HCT116 (cell line): ENCODE measurements at regions not wholly inside any gene's neighbourhood (a gene's known extent, or its start where the extent isn't known, plus 50 kb on each side); places are given as distances from the start of the nearest gene placed in this dataset.

ENCODE experiments used
- ATAC-seq: fragments of 200-7000 bp; cut with Tn5 transposase; 2 replicates; pipeline ENCODE4 v1.9.1; 2020; ENCODE audit warnings: mild to moderate bottlenecking, moderate library complexity
- BruUV-seq: library from RNA; stranded (reverse); fragments of 400-500 nt; replicated peaks from 2 replicates; lab custom pipeline; 2021; lab: Mats Ljungman, UMichigan
- CTCF ChIA-PET: fragments of 300-600 bp; sonication (Branson Sonifier 250); formaldehyde crosslinking; loops from one replicate; lab custom pipeline; 2021; ENCODE audit warnings: antibody characterized with exemption; lab: Charles Lee
- POLR2A ChIA-PET: fragments of 300-600, 350-600 bp; sonication (Branson Sonifier 250); formaldehyde crosslinking; loops from one replicate; lab custom pipeline; 2021; ENCODE audit warnings: antibody characterized with exemption; lab: Charles Lee
- RAD21 ChIA-PET, 2 experiments: fragments of 300-600 bp; sonication (Branson Sonifier 250); formaldehyde crosslinking; loops; one replicate each; lab custom pipeline; 2023; ENCODE audit warnings: low total read pairs in 2 of 2; ENCODE audit not compliant: uncharacterized antibody in 2 of 2, unreplicated experiment in 2 of 2, low non-redundant PET in 1 of 2; lab: Charles Lee
- DNase-seq: peaks from one replicate; pipeline ENCODE4 v3.0.0-alpha.2; 2010; ENCODE audit warnings: low read depth, low spot score
- H2AFZ ChIP-seq: fragments of 200-600 bp; shearing (Covaris generic), sonication (generic); 2 replicates; pipeline ENCODE4 v1.6.1; 2017; ENCODE audit warnings: low read depth, mixed run types, mixed read lengths, antibody characterized with exemption, low read length; ENCODE audit not compliant: poor library complexity, severe bottlenecking
- H3K27ac ChIP-seq: 2 replicates; pipeline ENCODE4 v1.5.1; 2012; ENCODE audit warnings: low read depth, low read length
- H3K27me3 ChIP-seq: fragments of 200-600 bp; sonication (generic); 2 replicates; pipeline ENCODE4 v1.6.1; 2016; ENCODE audit warnings: mixed run types, low read length, mixed read lengths; ENCODE audit not compliant: insufficient read depth
- H3K36me3 ChIP-seq, 2 experiments: fragments of 200-500 bp in 1 of 2; fragments of 200-600 bp in 1 of 2; sonication (Bioruptor generic) in 1 of 2; sonication (generic) in 1 of 2; 2 replicates each; pipeline versions ENCODE4 v1.5.1 to v1.6.1; 2014 to 2016; ENCODE audit warnings: low read length in 2 of 2, inconsistent platforms in 1 of 2, mixed read lengths in 1 of 2, mixed run types in 1 of 2; ENCODE audit not compliant: insufficient read depth in 2 of 2, control insufficient read depth in 1 of 2
- H3K4me1 ChIP-seq, 2 experiments: fragments of 200-600 bp in 1 of 2; sonication (generic) in 1 of 2; 2 replicates each; pipeline versions ENCODE4 v1.5.1 to v1.6.1; 2012 to 2017; ENCODE audit warnings: low read length in 2 of 2, inconsistent platforms in 1 of 2, mild to moderate bottlenecking in 1 of 2, mixed read lengths in 1 of 2, mixed run types in 1 of 2, moderate library complexity in 1 of 2; ENCODE audit not compliant: insufficient read depth in 2 of 2, control insufficient read depth in 1 of 2
- H3K4me2 ChIP-seq: fragments of 200-600 bp; sonication (generic); 2 replicates; pipeline ENCODE4 v1.6.1; 2017; ENCODE audit warnings: mixed run types, low read length, mixed read lengths
- H3K4me3 ChIP-seq, 2 experiments: fragments of 200-600 bp in 1 of 2; sonication (generic) in 1 of 2; replicated peaks in 1 of 2; 2 replicates each; pipeline ENCODE4 v1.5.1; 2011 to 2016; ENCODE audit warnings: low read length in 2 of 2, control low read depth in 1 of 2, low read depth in 1 of 2, mild to moderate bottlenecking in 1 of 2, mixed read lengths in 1 of 2, mixed run types in 1 of 2
- H3K79me2 ChIP-seq: fragments of 200-600 bp; sonication (generic); 2 replicates; pipeline ENCODE4 v1.6.1; 2017; ENCODE audit warnings: mild to moderate bottlenecking, mixed run types, low read length, moderate library complexity, mixed read lengths; ENCODE audit not compliant: insufficient read depth
- H3K9ac ChIP-seq: fragments of 200-600 bp; sonication (generic); 2 replicates; pipeline ENCODE4 v1.6.1; 2016; ENCODE audit warnings: low read length, mixed read lengths
- H3K9me2 ChIP-seq: fragments of 200-600 bp; sonication (generic), shearing (Covaris generic); 2 replicates; pipeline ENCODE4 v1.6.1; 2017; ENCODE audit warnings: mixed run types, mild to moderate bottlenecking, moderate library complexity; ENCODE audit not compliant: insufficient read depth
- H3K9me3 ChIP-seq, 2 experiments: fragments of 200-500 bp in 1 of 2; fragments of 200-600 bp in 1 of 2; sonication (Bioruptor generic) in 1 of 2; sonication (generic) in 1 of 2; 2 replicates each; pipeline ENCODE4 v1.6.1; 2014 to 2017; ENCODE audit warnings: low read length in 2 of 2, mixed read lengths in 2 of 2, inconsistent platforms in 1 of 2, low read depth in 1 of 2, mild to moderate bottlenecking in 1 of 2, mixed run types in 1 of 2, moderate library complexity in 1 of 2; ENCODE audit not compliant: control insufficient read depth in 1 of 2, insufficient read depth in 1 of 2
- H4K20me1 ChIP-seq: fragments of 200-600 bp; sonication (generic), shearing (Covaris generic); 2 replicates; pipeline ENCODE4 v1.6.1; 2017; ENCODE audit warnings: mixed run types, mild to moderate bottlenecking, moderate library complexity; ENCODE audit not compliant: insufficient read depth
- CBX3 ChIP-seq: IDR thresholded peaks from 2 replicates; pipeline ENCODE4 v1.6.1; 2012; ENCODE audit warnings: low read depth
- EZH2phosphoT487 ChIP-seq: fragments of 200-600 bp; IDR thresholded peaks from 2 replicates; pipeline ENCODE4 v1.6.1; 2018; ENCODE audit warnings: antibody characterized with exemption, borderline replicate concordance
- FOSL1 ChIP-seq: IDR thresholded peaks from 2 replicates; pipeline ENCODE4 v1.6.1; 2012; ENCODE audit warnings: low read depth
- POLR2A ChIP-seq: IDR thresholded peaks from 2 replicates; pipeline ENCODE4 v1.7.0; 2011; ENCODE audit warnings: borderline replicate concordance; ENCODE audit not compliant: insufficient read depth, insufficient read length; ENCODE audit errors: extremely low read depth
- POLR2AphosphoS5 ChIP-seq: IDR thresholded peaks from 2 replicates; pipeline ENCODE4 v1.6.1; 2011; ENCODE audit warnings: mild to moderate bottlenecking, low read depth, low read length, moderate library complexity
- RAD21 ChIP-seq: IDR thresholded peaks from 2 replicates; pipeline ENCODE4 v1.6.1; 2012; ENCODE audit warnings: low read depth, mild to moderate bottlenecking
- SIN3A ChIP-seq: IDR thresholded peaks from 2 replicates; pipeline ENCODE4 v1.6.1; 2012; ENCODE audit warnings: low read depth
- SP1 ChIP-seq: IDR thresholded peaks from 2 replicates; pipeline ENCODE4 v1.6.1; 2012; ENCODE audit warnings: low read depth
- TCF7L2 ChIP-seq: IDR thresholded peaks from 2 replicates; pipeline ENCODE4 v1.7.0; 2011; ENCODE audit warnings: borderline replicate concordance, inconsistent platforms; ENCODE audit not compliant: insufficient read depth, insufficient read length; ENCODE audit errors: extremely low read depth
- intact Hi-C: fragments of 100-400 bp; cut with micrococcal nuclease; formaldehyde crosslinking; loops from 2 replicates; pipeline ENCODE4 v1.10.0; 2022
- TF ChIP-seq, protein P1 (sequence below): IDR thresholded peaks from 2 replicates; pipeline ENCODE4 v1.6.1; 2012
- TF ChIP-seq, protein P2 (sequence below): IDR thresholded peaks from 2 replicates; pipeline ENCODE4 v1.6.1; 2011; ENCODE audit warnings: mild to moderate bottlenecking, low read length, moderate library complexity; ENCODE audit not compliant: insufficient replicate concordance; ENCODE audit errors: extremely low read depth

DNA sequence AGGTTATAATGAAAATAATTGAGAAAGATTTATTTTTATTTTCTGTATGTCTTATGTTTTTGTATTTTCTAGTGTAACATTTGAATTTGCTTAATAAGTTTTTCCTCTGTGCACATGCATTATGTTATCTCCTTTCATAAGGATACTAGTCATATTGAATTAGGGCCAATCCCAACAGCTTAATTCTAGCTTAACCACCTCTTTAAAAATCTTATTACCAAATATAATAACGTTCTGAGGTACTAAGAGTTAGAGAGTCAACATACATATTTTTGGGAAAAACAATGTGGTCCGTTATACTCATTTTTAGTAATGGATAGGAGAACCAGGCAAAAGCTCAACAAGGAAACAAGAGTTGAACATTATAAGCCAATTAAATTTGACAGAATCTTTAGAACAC lies 845.6 kb upstream of the SEL1L start (continued):
- TF ChIP-seq SP1 (no peak), TCF7L2 (no peak), FOSL1 (no peak), CBX3 (no peak)

DNA sequence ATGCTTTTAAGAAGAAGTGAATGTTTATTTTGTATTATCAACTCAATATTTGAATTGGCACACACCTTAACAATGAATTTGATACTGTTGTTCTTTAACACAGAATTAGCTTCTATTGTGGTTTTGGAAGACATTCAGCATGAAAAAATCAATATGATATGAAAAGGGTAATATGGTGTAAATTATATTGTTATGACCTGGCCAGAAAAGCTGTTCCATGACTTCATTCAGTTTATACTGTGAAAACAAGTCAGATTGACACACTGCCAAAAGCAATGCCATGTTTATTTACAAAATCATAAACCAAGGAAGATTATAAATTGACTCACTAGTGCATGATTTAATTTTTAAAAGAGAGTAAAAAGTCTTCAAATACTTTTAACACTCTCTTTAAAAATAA lies 851.4 kb upstream of the SEL1L start:
- ChIA-PET CTCF (no interaction called here), RAD21 (no interaction called here), POLR2A (no interaction called here)
- BruUV-seq: no TSS peak
- Histone ChIP-seq H3K4me1 (no peaks in the 10 kb centered on the region), H3K9me3 (peaks cover 7 to 21% of the 10 kb centered on the region in 2 experiments; a peak in 2 of 4 replicates), H3K27ac (no peak overlapping the region), H3K4me3 (no peak overlapping the region), H3K4me2 (no peak overlapping the region), H4K20me1 (no peaks in the 10 kb centered on the region), H2AFZ (no peak overlapping the region), H3K9me2 (no peaks in the 10 kb centered on the region), H3K79me2 (no peaks in the 10 kb centered on the region), H3K36me3 (no peaks in the 10 kb centered on the region), H3K9ac (no peak overlapping the region), H3K27me3 (no peaks in the 10 kb centered on the region)
- no peak for ATAC-seq
- intact Hi-C loops: no loop called here
- TF ChIP-seq CBX3 (no peak), RAD21 (no peak), EZH2phosphoT487 (no peak), SP1 (no peak), POLR2A (no peak), SIN3A (no peak), POLR2AphosphoS5 (no peak)
- TF ChIP-seq, protein P1, sequence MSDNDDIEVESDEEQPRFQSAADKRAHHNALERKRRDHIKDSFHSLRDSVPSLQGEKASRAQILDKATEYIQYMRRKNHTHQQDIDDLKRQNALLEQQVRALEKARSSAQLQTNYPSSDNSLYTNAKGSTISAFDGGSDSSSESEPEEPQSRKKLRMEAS: no peak
- TF ChIP-seq, protein P2, sequence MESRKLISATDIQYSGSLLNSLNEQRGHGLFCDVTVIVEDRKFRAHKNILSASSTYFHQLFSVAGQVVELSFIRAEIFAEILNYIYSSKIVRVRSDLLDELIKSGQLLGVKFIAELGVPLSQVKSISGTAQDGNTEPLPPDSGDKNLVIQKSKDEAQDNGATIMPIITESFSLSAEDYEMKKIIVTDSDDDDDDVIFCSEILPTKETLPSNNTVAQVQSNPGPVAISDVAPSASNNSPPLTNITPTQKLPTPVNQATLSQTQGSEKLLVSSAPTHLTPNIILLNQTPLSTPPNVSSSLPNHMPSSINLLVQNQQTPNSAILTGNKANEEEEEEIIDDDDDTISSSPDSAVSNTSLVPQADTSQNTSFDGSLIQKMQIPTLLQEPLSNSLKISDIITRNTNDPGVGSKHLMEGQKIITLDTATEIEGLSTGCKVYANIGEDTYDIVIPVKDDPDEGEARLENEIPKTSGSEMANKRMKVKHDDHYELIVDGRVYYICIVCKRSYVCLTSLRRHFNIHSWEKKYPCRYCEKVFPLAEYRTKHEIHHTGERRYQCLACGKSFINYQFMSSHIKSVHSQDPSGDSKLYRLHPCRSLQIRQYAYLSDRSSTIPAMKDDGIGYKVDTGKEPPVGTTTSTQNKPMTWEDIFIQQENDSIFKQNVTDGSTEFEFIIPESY: no peak
- no peak for DNase-seq
